GM21619 (cell line): ENCODE measurements at regions not wholly inside any gene's neighbourhood (a gene's known extent, or its start where the extent isn't known, plus 50 kb on each side); places are given as distances from the start of the nearest gene placed in this dataset.

ENCODE experiments used
- ATAC-seq: cut with Tn5 transposase; IDR thresholded peaks from one replicate; pipeline ENCODE4 v1.9.1; 2021; ENCODE audit not compliant: unreplicated experiment

DNA sequence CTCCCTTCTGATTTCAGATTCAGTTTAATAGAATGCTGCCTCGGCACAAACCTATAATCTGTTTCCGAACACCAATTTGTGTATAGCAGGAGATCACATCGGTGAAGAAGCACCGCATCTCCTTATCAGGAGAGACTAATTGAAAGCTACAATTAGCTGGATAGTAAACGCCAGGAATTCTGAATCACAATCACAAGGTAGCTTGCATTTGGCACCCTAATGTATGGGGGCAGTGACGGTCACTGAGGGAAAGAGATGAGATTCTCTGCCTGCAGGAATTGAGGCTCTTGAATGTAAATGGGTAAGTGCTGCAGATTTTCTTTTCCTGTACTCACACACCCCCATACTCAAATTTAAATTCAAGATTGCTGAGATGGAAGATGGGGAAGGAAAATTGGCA is 373.6 kb upstream of the ZNF608 start:
- no peak for ATAC-seq

GRCh38 chr5:125125031-125125823 is 378.8 kb upstream of the ZNF608 start:
- no peak for ATAC-seq

DNA sequence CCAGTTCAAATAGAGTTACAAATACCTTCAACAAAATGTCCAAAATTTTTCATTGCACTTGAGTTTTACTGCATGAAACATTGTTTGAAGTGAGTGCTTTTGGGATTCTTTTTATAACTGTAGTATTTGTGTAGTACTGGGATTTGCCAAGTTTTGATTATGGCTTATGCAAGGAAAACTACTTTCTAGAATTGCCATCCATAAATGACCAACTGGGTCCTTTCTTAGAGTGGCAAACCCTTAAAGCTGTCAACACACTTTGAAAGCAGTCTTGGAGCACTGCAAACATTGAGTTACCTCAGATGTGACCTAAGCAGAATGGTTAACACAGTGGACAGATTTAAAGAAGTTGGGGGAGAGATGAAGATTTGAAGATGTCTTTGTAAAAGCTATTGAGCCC is 379.6 kb upstream of the ZNF608 start:
- ATAC-seq: no peak

- no peak for ATAC-seq
Measured at GRCh38 chr5:125129151-125129806, 382.8 kb upstream of the ZNF608 start.

- no peak for ATAC-seq
Measured at GRCh38 chr5:125130591-125130990, 384.2 kb upstream of the ZNF608 start.

- ATAC-seq: no peak
Measured at GRCh38 chr5:125134216-125135081, 388.0 kb upstream of the ZNF608 start.

GRCh38 chr5:125137535-125137934 is 391.1 kb upstream of the ZNF608 start:
- no peak for ATAC-seq

DNA sequence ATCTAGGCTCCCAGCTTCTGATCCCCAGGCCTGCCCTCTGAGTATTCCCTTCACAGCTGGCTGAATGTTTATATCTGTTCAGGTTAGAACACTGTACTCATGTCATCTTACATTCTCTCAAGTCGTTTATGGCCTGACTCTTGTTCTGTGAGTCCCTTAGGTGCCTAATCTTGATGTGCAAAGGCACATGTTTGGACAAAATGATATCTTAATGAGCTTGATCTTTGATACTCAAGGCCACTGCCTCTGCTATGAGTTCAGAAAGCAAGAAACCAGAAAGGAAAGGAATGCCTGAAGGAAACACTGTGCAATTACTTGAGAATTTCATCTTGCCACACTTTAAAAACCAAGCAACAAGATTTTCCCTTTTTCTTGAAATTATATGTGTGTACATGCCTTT is 391.8 kb upstream of the ZNF608 start:
- no peak for ATAC-seq

DNA sequence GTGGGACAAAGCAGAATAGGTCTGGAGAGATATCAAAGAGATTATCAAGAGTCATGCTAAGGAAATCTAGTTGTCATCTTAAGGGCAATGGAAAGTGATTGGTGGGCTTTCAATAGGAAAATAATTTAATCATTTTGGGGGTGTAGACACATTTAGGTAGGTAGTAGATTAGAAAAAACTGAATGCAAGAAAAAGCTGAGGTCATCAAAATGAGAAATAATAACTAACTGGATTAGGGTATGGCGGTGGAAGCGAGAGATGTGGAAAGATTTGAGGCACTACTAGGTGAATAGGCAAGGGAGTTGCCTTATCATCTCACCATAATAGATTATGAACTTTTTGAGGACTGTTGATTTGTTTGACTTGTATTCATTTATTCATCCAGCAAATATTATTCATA is 393.2 kb upstream of the ZNF608 start:
- ATAC-seq: no peak

DNA sequence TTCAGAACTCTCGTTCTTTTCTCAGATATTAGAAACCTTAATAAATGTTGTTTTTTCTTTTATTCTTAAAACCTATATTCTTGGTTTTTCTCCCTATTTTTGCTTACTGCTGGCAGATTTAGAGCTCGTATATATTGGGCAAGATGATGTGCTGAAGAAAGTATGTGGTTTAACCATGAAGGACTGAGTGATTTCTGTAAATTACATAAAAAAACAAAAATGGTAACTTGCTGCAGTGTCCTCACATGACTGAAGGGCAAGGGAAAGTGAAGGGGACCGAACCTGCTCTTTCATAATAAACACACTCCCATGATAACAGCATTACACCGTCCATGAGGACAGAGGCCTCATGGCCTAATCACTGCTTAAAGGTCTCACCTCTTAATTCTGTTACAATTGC is 393.8 kb upstream of the ZNF608 start:
- ATAC-seq: no peak

DNA sequence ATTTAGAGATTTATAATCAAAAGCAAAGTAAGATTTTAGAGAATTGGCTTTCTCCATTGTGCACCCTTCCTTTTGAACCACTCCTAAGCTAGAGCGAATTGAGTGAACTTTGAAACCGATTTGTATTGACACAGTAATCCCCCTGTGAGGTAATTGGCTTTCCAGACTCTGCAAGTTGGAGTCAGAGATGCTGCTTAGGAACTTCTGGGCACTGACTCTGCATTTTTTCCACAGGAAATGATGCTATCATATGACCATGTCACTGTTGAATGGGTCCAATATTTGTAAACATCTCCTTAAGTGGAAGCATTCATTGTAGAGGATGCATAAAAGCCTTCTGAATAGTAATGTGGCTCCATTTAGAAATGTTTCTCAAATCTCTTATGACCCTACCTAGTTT is 394.4 kb upstream of the ZNF608 start:
- ATAC-seq: no peak

- ATAC-seq: no peak
Measured at GRCh38 chr5:125142458-125142857, 396.0 kb upstream of the ZNF608 start.

GRCh38 chr5:125143011-125143410 is 396.6 kb upstream of the ZNF608 start:
- no peak for ATAC-seq

DNA sequence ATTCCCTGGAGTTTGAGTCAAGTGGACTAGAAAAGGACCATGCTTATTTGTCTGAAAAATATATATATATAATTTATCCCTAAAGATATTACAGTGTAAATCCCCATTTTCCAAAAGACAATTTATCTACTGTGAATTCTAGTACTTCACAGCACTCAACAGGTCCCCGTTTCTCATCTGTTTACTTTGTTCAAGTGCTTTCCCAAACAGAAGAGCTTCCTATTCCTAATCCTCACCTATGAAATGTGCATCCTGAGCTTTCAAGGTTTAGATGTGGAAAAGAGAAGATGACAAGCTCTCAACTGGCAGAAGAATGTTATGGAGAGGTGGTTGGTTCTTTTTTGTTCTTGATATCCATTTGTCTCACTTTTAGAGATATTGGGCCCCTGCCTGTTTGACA is 401.6 kb upstream of the ZNF608 start:
- ATAC-seq: no peak

- ATAC-seq: no peak
Measured at GRCh38 chr5:125148706-125149105, 402.3 kb upstream of the ZNF608 start.

GRCh38 chr5:125149110-125149509 is 402.7 kb upstream of the ZNF608 start:
- no peak for ATAC-seq

- no peak for ATAC-seq
Measured at GRCh38 chr5:125149527-125149926, 403.1 kb upstream of the ZNF608 start.

DNA sequence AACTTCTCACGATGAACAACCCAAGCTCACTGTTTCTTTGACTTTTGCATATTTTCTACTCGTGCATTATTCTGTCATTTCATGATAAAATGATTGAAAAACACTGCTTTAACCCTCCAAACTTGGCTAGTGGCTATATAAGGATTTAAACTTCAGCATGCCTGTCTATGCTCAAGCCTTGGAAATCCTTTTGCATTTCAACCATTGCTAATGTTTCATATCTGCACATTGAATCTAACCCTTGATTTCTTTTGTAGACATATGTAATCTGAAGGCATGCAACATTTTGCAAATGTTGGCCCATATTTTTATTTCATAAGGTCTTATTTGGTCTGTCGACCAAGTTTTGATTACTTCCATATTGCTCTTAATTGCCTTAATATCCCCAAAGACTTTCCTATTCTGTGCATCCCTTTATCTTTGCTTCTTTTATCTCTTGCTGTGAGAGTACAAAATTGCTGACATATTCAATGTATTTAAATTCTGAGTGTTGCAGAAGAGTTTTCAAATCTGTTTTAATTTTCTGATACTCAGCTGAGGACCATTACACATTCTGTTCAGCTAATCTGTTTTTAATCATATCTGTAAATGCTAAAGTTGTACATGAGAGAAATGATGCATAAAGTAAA is 403.7 kb upstream of the ZNF608 start:
- ATAC-seq: no peak

GRCh38 chr5:125151150-125151900 is 404.9 kb upstream of the ZNF608 start:
- no peak for ATAC-seq

DNA sequence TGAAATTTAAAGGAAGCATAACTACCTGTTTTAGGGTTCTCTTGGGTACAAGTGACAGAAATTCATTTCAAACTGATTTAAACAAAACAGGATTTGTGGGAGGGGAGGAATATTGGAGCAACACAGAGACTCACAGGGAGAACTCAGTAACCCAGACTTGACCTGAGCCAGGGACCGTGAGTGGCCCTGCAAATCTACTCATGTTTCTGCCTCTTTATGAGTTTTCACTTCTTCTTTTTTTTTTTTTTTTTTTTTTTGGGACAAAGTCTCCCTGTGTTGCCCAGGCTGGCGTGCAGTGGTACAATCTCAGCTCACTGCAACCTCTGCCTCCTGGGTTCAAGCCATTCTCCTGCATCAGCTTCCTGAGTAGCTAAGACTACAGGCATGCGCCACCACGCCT is 405.6 kb upstream of the ZNF608 start:
- peak; percentile 84 for ATAC-seq
